GDM1 (cell line): ENCODE measurements at regions not wholly inside any gene's neighbourhood (a gene's known extent, or its start where the extent isn't known, plus 50 kb on each side); places are given as distances from the start of the nearest gene placed in this dataset.
"Not testable (repeated sequence)": the region's sequence is repeated elsewhere in the genome, so short reads cannot be mapped to it uniquely, and the experiment has no call there.

Source experiments
- DNase-seq: peaks from one replicate; lab custom pipeline; 2025; lab: John Stamatoyannopoulos, UW

- DNase-seq, result no peak
Measured at GRCh38 chr13:50130123-50130946, 115.1 kb downstream of the KCNRG start.

GRCh38 chr13:50131920-50132903, 117.0 kb downstream of the KCNRG start:
- no peak for DNase-seq

GRCh38 chr13:50132904-50133357, 117.7 kb downstream of the KCNRG start:
- no peak for DNase-seq

- DNase-seq, result no peak
Measured at GRCh38 chr13:50133358-50133953, 118.2 kb downstream of the KCNRG start.

GRCh38 chr13:50136226-50136625, 121.0 kb downstream of the KCNRG start:
- DNase-seq, result no peak

- DNase-seq, result no peak
Measured at GRCh38 chr13:50136678-50137077, 121.4 kb downstream of the KCNRG start.

- not testable (repeated sequence) for DNase-seq
Measured at GRCh38 chr13:50139435-50139934, 124.2 kb downstream of the KCNRG start.

- no peak for DNase-seq
Measured at GRCh38 chr13:50140153-50140552, 124.9 kb downstream of the KCNRG start.

- no peak for DNase-seq
Measured at GRCh38 chr13:50140581-50141374, 125.5 kb downstream of the KCNRG start.

- no peak for DNase-seq
Measured at GRCh38 chr13:50141375-50141975, 126.2 kb downstream of the KCNRG start.

- no peak for DNase-seq
Measured at GRCh38 chr13:50144246-50145160, 129.3 kb downstream of the KCNRG start.

- DNase-seq, result no peak
Measured at GRCh38 chr13:50149214-50149613, 134.0 kb downstream of the KCNRG start.

- no peak for DNase-seq
Measured at GRCh38 chr13:50149932-50150331, 134.7 kb downstream of the KCNRG start.

- DNase-seq, result no peak
Measured at GRCh38 chr13:50152224-50152623, 137.0 kb downstream of the KCNRG start.

GRCh38 chr13:50152655-50153309, 137.5 kb downstream of the KCNRG start:
- DNase-seq, result no peak

GRCh38 chr13:50153401-50153800, 138.2 kb downstream of the KCNRG start:
- no peak for DNase-seq

- no peak for DNase-seq
Measured at GRCh38 chr13:50153876-50154275, 138.6 kb downstream of the KCNRG start.

- DNase-seq, result no peak
Measured at GRCh38 chr13:50154697-50155096, 139.5 kb downstream of the KCNRG start.

GRCh38 chr13:50156140-50156539, 140.9 kb downstream of the KCNRG start:
- DNase-seq, result no peak
